H1 (cell line): ENCODE measurements at regions not wholly inside any gene's neighbourhood (a gene's known extent, or its start where the extent isn't known, plus 50 kb on each side); places are given as distances from the start of the nearest gene placed in this dataset.

Experiments
- BACH1 ChIP-seq: IDR thresholded peaks from 2 replicates; pipeline ENCODE4 v1.6.1; 2012; ENCODE audit warnings: low read length, improper control_type of control experiment
- CHD2 ChIP-seq: IDR thresholded peaks from 2 replicates; pipeline ENCODE4 v1.6.1; 2012; ENCODE audit warnings: low read length, improper control_type of control experiment
- FOSL1 ChIP-seq: IDR thresholded peaks from 2 replicates; pipeline ENCODE4 v1.6.1; 2011; ENCODE audit warnings: mild to moderate bottlenecking, low read depth, low read length, moderate library complexity; ENCODE audit not compliant: insufficient read depth
- GTF2F1 ChIP-seq: IDR thresholded peaks from 2 replicates; pipeline ENCODE4 v1.6.1; 2012; ENCODE audit warnings: low read depth, low read length, improper control_type of control experiment, borderline replicate concordance
- HDAC6 ChIP-seq: IDR thresholded peaks from one replicate; pipeline ENCODE4 v1.7.1; 2012; ENCODE audit warnings: low read depth, mild to moderate bottlenecking, inconsistent platforms, low read length, moderate library complexity
- KDM4A ChIP-seq: IDR thresholded peaks from one replicate; pipeline ENCODE4 v1.7.1; 2012; ENCODE audit warnings: low read depth, mild to moderate bottlenecking, moderate library complexity, low read length, inconsistent platforms; ENCODE audit not compliant: severe bottlenecking
- NANOG ChIP-seq: IDR thresholded peaks from 2 replicates; pipeline ENCODE4 v1.6.1; 2011; ENCODE audit warnings: low read length, low read depth, mild to moderate bottlenecking, inconsistent platforms; ENCODE audit not compliant: insufficient read depth, poor library complexity, severe bottlenecking
- PHF8 ChIP-seq: fragments of 200-600 bp; sonication (generic); conservative IDR thresholded peaks from 2 replicates; pipeline ENCODE4 v1.7.1; 2012; ENCODE audit warnings: low read depth, mild to moderate bottlenecking, inconsistent platforms, low read length, moderate library complexity
- SIN3A ChIP-seq, 2 experiments: IDR thresholded peaks in 1 of 2; conservative IDR thresholded peaks in 1 of 2; 2 replicates each; pipeline ENCODE4 v1.6.1; 2011 to 2012; ENCODE audit warnings: low read length in 2 of 2, improper control_type of control experiment in 1 of 2, low read depth in 1 of 2, mild to moderate bottlenecking in 1 of 2

GRCh38 chr12:34396006-34396860 lies 373.9 kb downstream of the ALG10 start (continued):
- TF ChIP-seq CHD2 (no peak), NANOG (no peak), BACH1 (no peak), FOSL1 (no peak), HDAC6 (no peak), PHF8 (no peak), GTF2F1 (no peak), KDM4A (no peak), SIN3A (conservative IDR thresholded peaks at IDR 0.05 in 1 of 2, IDR thresholded peaks at IDR 0.05 in 1 of 2; ENCODE audit: low read depth in 1 of 2, low read length in 2 of 2) (no peak)
- TF ChIP-seq, all 59 proteins: peak for 0
